Effector memory CD8-positive, alpha-beta T cell (primary cell): ENCODE measurements at regions not wholly inside any gene's neighbourhood (a gene's known extent, or its start where the extent isn't known, plus 50 kb on each side); places are given as distances from the start of the nearest gene placed in this dataset.

ENCODE experiments used
- ATAC-seq: fragments of 150-1000 bp; cut with Tn5 transposase; replicated peaks from 2 replicates; pipeline ENCODE4 v1.10.0; 2021; ENCODE audit warnings: mild to moderate bottlenecking, moderate library complexity
- DNase-seq, 3 experiments: peaks; one replicate each; pipeline ENCODE4 v3.0.0; 2021
- H3K27ac Mint-ChIP-seq, 2 donors: one replicate each; pipeline ENCODE4 v1.8.0; 2022; ENCODE audit warnings: mild to moderate bottlenecking in 2 of 2, mixed read lengths in 2 of 2, moderate library complexity in 2 of 2
- H3K27me3 Mint-ChIP-seq, 2 donors: one replicate each; pipeline ENCODE4 v1.8.0; 2022; ENCODE audit warnings: mixed read lengths in 2 of 2
- H3K36me3 Mint-ChIP-seq: one replicate; pipeline ENCODE4 v1.8.0; 2022; ENCODE audit warnings: mild to moderate bottlenecking, moderate library complexity, mixed read lengths; ENCODE audit not compliant: insufficient read depth
- H3K4me1 Mint-ChIP-seq, 2 donors: one replicate each; pipeline ENCODE4 v1.8.0; 2022; ENCODE audit warnings: low read depth in 2 of 2, mixed read lengths in 2 of 2
- H3K4me3 Mint-ChIP-seq, 2 donors: one replicate each; pipeline ENCODE4 v1.8.0; 2022; ENCODE audit warnings: mild to moderate bottlenecking in 2 of 2, mixed read lengths in 2 of 2, moderate library complexity in 2 of 2
- H3K9me3 Mint-ChIP-seq, 2 donors: one replicate each; pipeline ENCODE4 v1.8.0; 2022; ENCODE audit warnings: mixed read lengths in 2 of 2

- Mint-ChIP-seq H3K4me1 (peaks cover 31 to 44% of the 10 kb centered on the region in 2 donors), H3K27me3 (peaks cover 0 to 7% of the 10 kb centered on the region in 2 donors), H3K4me3 (no peak overlapping the region), H3K36me3 (no peaks in the 10 kb centered on the region), H3K27ac (no peak overlapping the region), H3K9me3 (no peaks in the 10 kb centered on the region)
- DNase-seq (no peak), ATAC-seq (no peak)
These were observed 224.9 kb upstream of the JUN start for GRCh38 chr1:59008599-59009347.

GRCh38 chr1:59011663-59012062 is 227.8 kb upstream of the JUN start:
- no peak overlapping the region for H3K27ac Mint-ChIP-seq
- no peaks in the 10 kb centered on the region for H3K36me3 Mint-ChIP-seq
- no peaks in the 10 kb centered on the region for H3K9me3 Mint-ChIP-seq
- peaks cover 0 to 7% of the 10 kb centered on the region in 2 donors for H3K27me3 Mint-ChIP-seq
- no peak for DNase-seq
- no peak for ATAC-seq
- H3K4me3 Mint-ChIP-seq = no peak overlapping the region
- peaks cover 13 to 25% of the 10 kb centered on the region in 2 donors for H3K4me1 Mint-ChIP-seq

- H3K27me3 Mint-ChIP-seq = peaks cover 0 to 7% of the 10 kb centered on the region in 2 donors
- no peak for ATAC-seq
- no peak overlapping the region for H3K27ac Mint-ChIP-seq
- no peaks in the 10 kb centered on the region for H3K9me3 Mint-ChIP-seq
- peaks cover 6 to 18% of the 10 kb centered on the region in 2 donors for H3K4me1 Mint-ChIP-seq
- no peak overlapping the region for H3K4me3 Mint-ChIP-seq
- no peaks in the 10 kb centered on the region for H3K36me3 Mint-ChIP-seq
- DNase-seq = no peak
These were observed 228.5 kb upstream of the JUN start for GRCh38 chr1:59012378-59012777.

GRCh38 chr1:59013276-59013927 is 229.6 kb upstream of the JUN start:
- H3K4me1 Mint-ChIP-seq = peaks cover 3 to 18% of the 10 kb centered on the region in 2 donors
- no peak for DNase-seq
- ATAC-seq = no peak
- H3K27me3 Mint-ChIP-seq = peaks cover 0 to 7% of the 10 kb centered on the region in 2 donors
- H3K4me3 Mint-ChIP-seq = no peak overlapping the region
- peaks cover 1 to 2% of the 10 kb centered on the region in 2 donors for H3K9me3 Mint-ChIP-seq
- H3K36me3 Mint-ChIP-seq = no peaks in the 10 kb centered on the region
- H3K27ac Mint-ChIP-seq = no peak overlapping the region

- DNase-seq (no peak), ATAC-seq (no peak)
- peaks cover 0 to 7% of the 10 kb centered on the region in 2 donors for H3K27me3 Mint-ChIP-seq
- no peak overlapping the region for H3K27ac Mint-ChIP-seq
- peaks cover 5 to 22% of the 10 kb centered on the region in 2 donors for H3K4me1 Mint-ChIP-seq
- no peak overlapping the region for H3K4me3 Mint-ChIP-seq
- no peaks in the 10 kb centered on the region for H3K36me3 Mint-ChIP-seq
- peaks cover 4 to 6% of the 10 kb centered on the region in 2 donors for H3K9me3 Mint-ChIP-seq
These were observed 230.1 kb upstream of the JUN start for GRCh38 chr1:59013928-59014279.

- ATAC-seq (no peak), DNase-seq (no peak)
- H3K4me1 Mint-ChIP-seq = peaks cover 8 to 30% of the 10 kb centered on the region in 2 donors
- H3K36me3 Mint-ChIP-seq = no peaks in the 10 kb centered on the region
- peaks cover 4 to 6% of the 10 kb centered on the region in 2 donors for H3K9me3 Mint-ChIP-seq
- peaks cover 0 to 7% of the 10 kb centered on the region in 2 donors for H3K27me3 Mint-ChIP-seq
- no peak overlapping the region for H3K4me3 Mint-ChIP-seq
- H3K27ac Mint-ChIP-seq = peak overlapping the region in 1 of 2 donors; percentile 39
These were observed 231.0 kb upstream of the JUN start for GRCh38 chr1:59014827-59015226.

GRCh38 chr1:59015708-59016107 is 231.9 kb upstream of the JUN start:
- Mint-ChIP-seq H3K27ac (no peak overlapping the region), H3K4me1 (peaks cover 17 to 38% of the 10 kb centered on the region in 2 donors), H3K4me3 (no peak overlapping the region)

GRCh38 chr1:59016390-59016789 is 232.5 kb upstream of the JUN start:
- DNase-seq = no peak
- Mint-ChIP-seq H3K4me1 (peaks cover 21 to 43% of the 10 kb centered on the region in 2 donors), H3K36me3 (no peaks in the 10 kb centered on the region), H3K9me3 (peaks cover 4 to 6% of the 10 kb centered on the region in 2 donors), H3K27me3 (peaks cover 0 to under 1% of the 10 kb centered on the region in 2 donors), H3K4me3 (no peak overlapping the region), H3K27ac (peak overlapping the region in 1 of 2 donors; percentile 7)
- no peak for ATAC-seq

More at GRCh38 chr1:59015708-59016107, 231.9 kb upstream of the JUN start:
- ATAC-seq (no peak), DNase-seq (no peak)
- Mint-ChIP-seq H3K27me3 (peaks cover 0 to 7% of the 10 kb centered on the region in 2 donors), H3K9me3 (peaks cover 4 to 6% of the 10 kb centered on the region in 2 donors), H3K36me3 (no peaks in the 10 kb centered on the region)

- peaks cover 4 to 6% of the 10 kb centered on the region in 2 donors for H3K9me3 Mint-ChIP-seq
- H3K4me3 Mint-ChIP-seq = no peak overlapping the region
- H3K4me1 Mint-ChIP-seq = peaks cover 23 to 48% of the 10 kb centered on the region in 2 donors
- no peak overlapping the region for H3K27ac Mint-ChIP-seq
- no peak for ATAC-seq
- H3K36me3 Mint-ChIP-seq = no peaks in the 10 kb centered on the region
- no peaks in the 10 kb centered on the region for H3K27me3 Mint-ChIP-seq
- DNase-seq = no peak
These were observed 233.8 kb upstream of the JUN start for GRCh38 chr1:59017501-59018231.

- peak; percentile 58 for ATAC-seq
- Mint-ChIP-seq H3K9me3 (peaks cover 4 to 6% of the 10 kb centered on the region in 2 donors), H3K36me3 (no peaks in the 10 kb centered on the region), H3K27ac (peak overlapping the region; percentile 22 to 98), H3K4me1 (peaks cover 27 to 44% of the 10 kb centered on the region in 2 donors), H3K27me3 (no peaks in the 10 kb centered on the region), H3K4me3 (peak overlapping the region; percentile 25 to 48)
- peak in 1 of 3 experiments; percentile 3 for DNase-seq
These were observed 234.6 kb upstream of the JUN start for GRCh38 chr1:59018446-59018845.

GRCh38 chr1:59018860-59019259 is 235.0 kb upstream of the JUN start:
- ATAC-seq (no peak), DNase-seq (no peak)
- H3K36me3 Mint-ChIP-seq = no peaks in the 10 kb centered on the region
- no peaks in the 10 kb centered on the region for H3K27me3 Mint-ChIP-seq
- peak overlapping the region; percentile 25 to 48 for H3K4me3 Mint-ChIP-seq
- peak overlapping the region; percentile 22 to 98 for H3K27ac Mint-ChIP-seq
- peaks cover 27 to 44% of the 10 kb centered on the region in 2 donors for H3K4me1 Mint-ChIP-seq
- peaks cover 4 to 6% of the 10 kb centered on the region in 2 donors for H3K9me3 Mint-ChIP-seq

GRCh38 chr1:59020151-59020997 is 236.5 kb upstream of the JUN start:
- ATAC-seq (peak; percentile 93), DNase-seq (peak; percentile 12 to 35 (median 27))
- H3K27ac Mint-ChIP-seq = peak overlapping the region; percentile 91 to 98
- peaks cover 4 to 6% of the 10 kb centered on the region in 2 donors for H3K9me3 Mint-ChIP-seq
- H3K4me1 Mint-ChIP-seq = peaks cover 27 to 44% of the 10 kb centered on the region in 2 donors
- H3K27me3 Mint-ChIP-seq = no peaks in the 10 kb centered on the region
- peak overlapping the region; percentile 76 to 87 for H3K4me3 Mint-ChIP-seq
- no peaks in the 10 kb centered on the region for H3K36me3 Mint-ChIP-seq
